ENCODE measurements at regions not wholly inside any gene's neighbourhood (a gene's known extent, or its start where the extent isn't known, plus 50 kb on each side); places are given as distances from the start of the nearest gene placed in this dataset.
A peak's percentile ranks its signal among the peaks of the same experiment; 100 is the strongest.
"Not testable (repeated sequence)": the region's sequence is repeated elsewhere in the genome, so short reads cannot be mapped to it uniquely, and the experiment has no call there.

- no peak overlapping the region for H3K4me2 ChIP-seq
- peaks cover 16% of the 10 kb centered on the region for H3K4me1 ChIP-seq
- H3K9ac ChIP-seq = no peak overlapping the region
- no peak overlapping the region for H3K27ac ChIP-seq
- no peaks in the 10 kb centered on the region for H3K27me3 ChIP-seq
- H4K20me1 ChIP-seq = no peaks in the 10 kb centered on the region
- no peaks in the 10 kb centered on the region for H3K9me3 ChIP-seq
- TF ChIP-seq Cebpa-rat (IDR thresholded peaks at IDR 0.05) = no peak
- no peak overlapping the region for H3K4me3 ChIP-seq
- no peaks in the 10 kb centered on the region for H3K36me3 ChIP-seq
Measured at GRCh38 chr20:48493966-48494365, 333.8 kb downstream of the PREX1 start.

- not testable (repeated sequence) for H3K36me3 ChIP-seq, H4K20me1 ChIP-seq, H3K27ac ChIP-seq, H3K9ac ChIP-seq, H3K4me3 ChIP-seq, H3K4me2 ChIP-seq, H3K27me3 ChIP-seq, H3K9me3 ChIP-seq
- H3K4me1 ChIP-seq = peaks cover 21% of the 10 kb centered on the region
Measured at GRCh38 chr20:48493331-48493730, 334.5 kb downstream of the PREX1 start.

- H3K27ac ChIP-seq = no peak overlapping the region
- no peak overlapping the region for H3K4me2 ChIP-seq
- peaks cover 27% of the 10 kb centered on the region for H3K4me1 ChIP-seq
- no peaks in the 10 kb centered on the region for H4K20me1 ChIP-seq
- H3K36me3 ChIP-seq = no peaks in the 10 kb centered on the region
- TF ChIP-seq Cebpa-rat (IDR thresholded peaks at IDR 0.05) = no peak
- H3K4me3 ChIP-seq = no peak overlapping the region
- no peaks in the 10 kb centered on the region for H3K27me3 ChIP-seq
- H3K9me3 ChIP-seq = no peaks in the 10 kb centered on the region
- 0 out of 2 replicates have a peak overlapping the region, but pooled peaks have one; percentile 24 for H3K9ac ChIP-seq
Measured at GRCh38 chr20:48492715-48493070, 335.1 kb downstream of the PREX1 start.

GRCh38 chr20:48492015-48492714, 335.6 kb downstream of the PREX1 start:
- Histone ChIP-seq H4K20me1 (no peaks in the 10 kb centered on the region), H3K27ac (no peak overlapping the region), H3K9me3 (no peaks in the 10 kb centered on the region), H3K4me2 (no peak overlapping the region), H3K9ac (0 out of 2 replicates have a peak overlapping the region, but pooled peaks have one; percentile 24), H3K4me1 (peaks cover 29% of the 10 kb centered on the region), H3K4me3 (no peak overlapping the region), H3K36me3 (no peaks in the 10 kb centered on the region), H3K27me3 (no peaks in the 10 kb centered on the region)
- no peak for TF ChIP-seq Cebpa-rat (IDR thresholded peaks at IDR 0.05)

- no peak for TF ChIP-seq Cebpa-rat (IDR thresholded peaks at IDR 0.05)
- Histone ChIP-seq H3K4me3 (no peak overlapping the region), H4K20me1 (no peaks in the 10 kb centered on the region), H3K4me1 (peaks cover 29% of the 10 kb centered on the region), H3K27me3 (no peaks in the 10 kb centered on the region), H3K4me2 (no peak overlapping the region), H3K36me3 (no peaks in the 10 kb centered on the region), H3K27ac (no peak overlapping the region), H3K9me3 (no peaks in the 10 kb centered on the region), H3K9ac (no peak overlapping the region)
Measured at GRCh38 chr20:48490961-48491831, 336.6 kb downstream of the PREX1 start.

GRCh38 chr20:48490341-48490740, 337.5 kb downstream of the PREX1 start:
- not testable (repeated sequence) for H4K20me1 ChIP-seq, H3K9ac ChIP-seq, H3K27me3 ChIP-seq, H3K27ac ChIP-seq, H3K36me3 ChIP-seq, H3K4me2 ChIP-seq, H3K4me3 ChIP-seq, H3K9me3 ChIP-seq
- peaks cover 29% of the 10 kb centered on the region for H3K4me1 ChIP-seq

GRCh38 chr20:48489656-48490055, 338.1 kb downstream of the PREX1 start:
- TF ChIP-seq Cebpa-rat (IDR thresholded peaks at IDR 0.05) = no peak
- Histone ChIP-seq H3K4me1 (peaks cover 29% of the 10 kb centered on the region), H3K9me3 (no peaks in the 10 kb centered on the region), H3K4me3 (no peak overlapping the region), H3K36me3 (no peaks in the 10 kb centered on the region), H3K9ac (no peak overlapping the region), H3K27me3 (no peaks in the 10 kb centered on the region), H4K20me1 (no peaks in the 10 kb centered on the region), H3K27ac (no peak overlapping the region), H3K4me2 (peak overlapping the region; percentile 73; the same call in 1 of the 2 replicates)

- H3K4me2 ChIP-seq = peak overlapping the region; percentile 73
- H3K27me3 ChIP-seq = no peaks in the 10 kb centered on the region
- H3K9ac ChIP-seq = no peak overlapping the region
- no peaks in the 10 kb centered on the region for H3K36me3 ChIP-seq
- no peak overlapping the region for H3K27ac ChIP-seq
- H4K20me1 ChIP-seq = no peaks in the 10 kb centered on the region
- H3K9me3 ChIP-seq = no peaks in the 10 kb centered on the region
- peaks cover 29% of the 10 kb centered on the region for H3K4me1 ChIP-seq
- H3K4me3 ChIP-seq = no peak overlapping the region
- TF ChIP-seq Cebpa-rat (IDR thresholded peaks at IDR 0.05) = no peak
Measured at GRCh38 chr20:48489046-48489463, 338.7 kb downstream of the PREX1 start.

- not testable (repeated sequence) for H3K27me3 ChIP-seq, H3K9ac ChIP-seq, H3K4me3 ChIP-seq, H4K20me1 ChIP-seq, H3K9me3 ChIP-seq, H3K36me3 ChIP-seq, H3K27ac ChIP-seq
- Histone ChIP-seq H3K4me1 (peaks cover 29% of the 10 kb centered on the region), H3K4me2 (peak overlapping the region; percentile 73)
Measured at GRCh38 chr20:48488334-48489034, 339.3 kb downstream of the PREX1 start.

GRCh38 chr20:48486065-48486464, 341.7 kb downstream of the PREX1 start:
- Histone ChIP-seq H3K9ac (no peak overlapping the region), H3K9me3 (no peaks in the 10 kb centered on the region)

GRCh38 chr20:48485153-48485552, 342.6 kb downstream of the PREX1 start:
- H3K36me3 ChIP-seq, H3K27me3 ChIP-seq, H4K20me1 ChIP-seq, H3K27ac ChIP-seq, H3K4me2 ChIP-seq, H3K9me3 ChIP-seq, H3K4me3 ChIP-seq, H3K9ac ChIP-seq: not testable (repeated sequence)
- H3K4me1 ChIP-seq = peaks cover 23% of the 10 kb centered on the region

More at GRCh38 chr20:48486065-48486464, 341.7 kb downstream of the PREX1 start:
- no peak overlapping the region for H3K4me2 ChIP-seq
- no peak overlapping the region for H3K4me3 ChIP-seq
- peaks cover 23% of the 10 kb centered on the region for H3K4me1 ChIP-seq
- no peak for TF ChIP-seq Cebpa-rat (IDR thresholded peaks at IDR 0.05)
- no peaks in the 10 kb centered on the region for H3K27me3 ChIP-seq
- H4K20me1 ChIP-seq = no peaks in the 10 kb centered on the region
- no peaks in the 10 kb centered on the region for H3K36me3 ChIP-seq
- no peak overlapping the region for H3K27ac ChIP-seq

Data from BLaER1 (cell line).